GDM1 (cell line): ENCODE measurements at regions not wholly inside any gene's neighbourhood (a gene's known extent, or its start where the extent isn't known, plus 50 kb on each side); places are given as distances from the start of the nearest gene placed in this dataset.

Experiments
- DNase-seq: peaks from one replicate; lab custom pipeline; 2025; lab: John Stamatoyannopoulos, UW

- no peak for DNase-seq
These were observed 272.6 kb downstream of the GPM6A start for GRCh38 chr4:175539498-175539897.

GRCh38 chr4:175540151-175540550 lies 271.9 kb downstream of the GPM6A start:
- no peak for DNase-seq

- no peak for DNase-seq
These were observed 271.3 kb downstream of the GPM6A start for GRCh38 chr4:175540732-175541131.

GRCh38 chr4:175542786-175543185 lies 269.3 kb downstream of the GPM6A start:
- no peak for DNase-seq

- DNase-seq: no peak
These were observed 252.9 kb downstream of the GPM6A start for GRCh38 chr4:175559126-175559525.

GRCh38 chr4:175559526-175559925 lies 252.5 kb downstream of the GPM6A start:
- DNase-seq: no peak

GRCh38 chr4:175560604-175561003 lies 251.5 kb downstream of the GPM6A start:
- DNase-seq: no peak

GRCh38 chr4:175561696-175562095 lies 250.4 kb downstream of the GPM6A start:
- DNase-seq: no peak

- no peak for DNase-seq
These were observed 250.0 kb downstream of the GPM6A start for GRCh38 chr4:175562111-175562510.

GRCh38 chr4:175562542-175562941 lies 249.5 kb downstream of the GPM6A start:
- DNase-seq: no peak
